GM19372 (cell line): ENCODE measurements at regions not wholly inside any gene's neighbourhood (a gene's known extent, or its start where the extent isn't known, plus 50 kb on each side); places are given as distances from the start of the nearest gene placed in this dataset.
A peak's percentile ranks its signal among the peaks of the same experiment; 100 is the strongest.

Experiments used
- ATAC-seq: cut with Tn5 transposase; IDR thresholded peaks from one replicate; pipeline ENCODE4 v1.9.1; 2021; ENCODE audit warnings: mild to moderate bottlenecking, low read depth, moderate library complexity; ENCODE audit not compliant: unreplicated experiment

DNA sequence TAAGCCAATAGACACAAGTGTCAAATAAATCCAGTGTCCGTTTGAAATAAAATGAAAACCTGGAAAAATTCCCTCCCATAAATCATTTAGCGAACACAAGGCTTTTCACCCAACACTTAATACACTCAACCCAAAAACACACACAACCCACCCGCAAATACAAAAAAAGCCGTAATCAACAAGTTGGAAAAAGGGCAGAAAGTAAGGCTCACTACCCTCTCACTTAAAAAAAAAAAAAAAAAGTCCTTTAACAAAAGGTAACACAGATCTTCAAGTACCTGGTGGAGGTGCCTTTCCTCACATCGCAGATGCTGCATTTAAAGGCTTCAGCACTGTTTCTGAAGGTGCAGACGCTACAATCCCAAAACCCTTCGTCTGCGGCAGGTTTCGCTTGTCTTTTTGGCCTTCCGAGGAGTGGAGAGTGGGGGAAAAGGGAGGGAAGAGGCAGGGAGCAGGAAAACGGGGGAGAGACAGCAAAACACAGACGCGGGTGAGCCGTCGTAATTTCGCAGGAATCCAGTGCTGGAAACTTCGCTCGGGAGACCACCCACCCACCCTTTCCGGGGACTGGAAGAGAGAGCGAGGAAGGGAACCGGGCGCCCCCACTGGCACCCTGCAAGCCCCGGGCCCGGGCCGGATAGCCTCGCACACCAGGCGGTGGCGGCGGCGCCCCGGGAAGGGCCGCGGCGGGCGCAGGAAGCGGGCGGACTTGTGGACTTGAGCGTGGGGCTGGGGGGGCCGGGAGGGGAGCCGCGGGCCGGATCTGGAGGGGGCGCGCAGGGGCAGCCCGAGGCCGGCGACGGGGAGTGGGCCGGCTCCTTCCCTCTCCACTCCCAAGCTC, 401.8 kb downstream of the SHQ1 start, which contains the start of gene RYBP:
Gene RYBP (minus strand): TSS at position 404 of the 841 bp plus-strand sequence.
- ATAC-seq: peak; percentile 16

GRCh38 chr3:72445827-72446217, 402.4 kb downstream of the SHQ1 start:
- no peak for ATAC-seq

DNA sequence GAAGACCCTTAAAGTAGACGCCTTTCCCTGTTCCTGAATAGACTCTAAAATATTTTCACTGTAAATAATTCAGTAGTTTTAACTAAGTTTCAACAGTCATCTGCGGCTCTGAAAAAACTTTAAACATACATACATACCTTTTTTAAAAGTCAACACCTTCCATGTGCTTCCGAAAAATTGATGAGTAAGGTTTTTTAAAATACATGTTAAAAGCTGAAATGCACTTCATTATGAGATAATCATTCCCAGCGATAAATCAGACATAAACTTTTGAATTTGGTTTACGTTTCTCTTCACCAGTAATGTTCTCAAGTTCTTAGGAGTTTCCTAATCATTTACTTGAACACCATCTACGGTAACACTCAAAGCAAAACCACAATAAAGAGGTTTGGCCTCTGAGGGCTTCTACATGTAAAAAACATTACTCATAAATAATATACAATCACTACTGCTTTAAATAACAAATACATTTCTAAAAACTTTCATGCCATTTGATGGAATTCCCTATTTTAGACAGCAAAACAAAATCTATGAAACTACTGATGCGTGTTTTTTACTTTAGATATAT, 403.5 kb downstream of the SHQ1 start:
- ATAC-seq: no peak

GRCh38 chr3:72442759-72443158, 405.5 kb downstream of the SHQ1 start:
- ATAC-seq: no peak

DNA sequence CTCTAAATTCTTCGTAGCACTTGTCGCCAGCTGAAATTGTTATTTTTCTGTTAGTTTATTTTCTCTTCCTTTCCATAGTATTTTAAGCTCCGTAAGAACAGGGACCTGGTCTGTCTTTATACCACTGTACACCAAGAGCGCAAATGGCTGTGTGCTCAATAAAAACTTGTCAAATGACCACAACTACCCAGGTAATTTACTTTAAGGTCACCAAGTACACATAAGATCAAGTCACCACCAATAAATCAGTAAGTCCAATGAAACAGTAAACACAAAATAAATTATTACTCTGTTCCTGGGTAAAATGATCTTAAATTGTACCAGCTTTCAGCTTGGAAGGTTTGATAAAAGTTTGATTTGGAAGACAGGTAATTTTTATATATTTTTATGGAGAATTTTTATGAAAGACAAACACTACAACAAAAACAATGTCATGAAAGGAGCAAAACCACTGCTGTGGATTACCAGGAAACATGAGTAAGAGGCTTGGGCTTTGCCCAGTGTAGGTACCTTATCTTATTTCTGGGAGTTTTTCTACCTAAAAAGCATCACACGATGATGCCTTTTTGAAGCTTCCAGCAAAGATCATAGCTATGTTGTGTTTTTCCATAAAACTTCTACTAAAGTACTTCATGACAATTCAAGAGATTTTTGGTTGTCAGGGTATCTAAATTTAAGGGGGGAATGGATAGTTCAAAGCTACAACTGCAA, 406.8 kb downstream of the SHQ1 start:
- ATAC-seq: no peak

DNA sequence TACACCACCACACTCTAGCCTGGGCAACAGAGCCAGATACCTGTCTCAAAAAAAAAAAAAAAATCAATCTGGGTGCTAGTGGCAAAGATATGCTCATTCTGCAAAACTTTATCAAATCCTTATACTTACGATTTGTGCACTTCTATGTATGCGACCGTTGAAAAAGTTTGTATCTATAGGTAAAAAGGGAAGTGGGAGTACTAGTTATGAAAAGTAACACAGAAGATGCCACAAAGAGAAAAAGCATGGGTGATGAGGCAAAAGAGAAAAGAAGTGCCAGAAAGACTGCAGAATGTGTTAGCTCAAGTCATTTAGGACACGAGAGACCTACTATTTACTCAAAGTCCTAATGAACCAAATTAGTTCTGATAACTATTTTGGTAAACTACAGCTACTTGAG, 407.8 kb downstream of the SHQ1 start:
- ATAC-seq: no peak

DNA sequence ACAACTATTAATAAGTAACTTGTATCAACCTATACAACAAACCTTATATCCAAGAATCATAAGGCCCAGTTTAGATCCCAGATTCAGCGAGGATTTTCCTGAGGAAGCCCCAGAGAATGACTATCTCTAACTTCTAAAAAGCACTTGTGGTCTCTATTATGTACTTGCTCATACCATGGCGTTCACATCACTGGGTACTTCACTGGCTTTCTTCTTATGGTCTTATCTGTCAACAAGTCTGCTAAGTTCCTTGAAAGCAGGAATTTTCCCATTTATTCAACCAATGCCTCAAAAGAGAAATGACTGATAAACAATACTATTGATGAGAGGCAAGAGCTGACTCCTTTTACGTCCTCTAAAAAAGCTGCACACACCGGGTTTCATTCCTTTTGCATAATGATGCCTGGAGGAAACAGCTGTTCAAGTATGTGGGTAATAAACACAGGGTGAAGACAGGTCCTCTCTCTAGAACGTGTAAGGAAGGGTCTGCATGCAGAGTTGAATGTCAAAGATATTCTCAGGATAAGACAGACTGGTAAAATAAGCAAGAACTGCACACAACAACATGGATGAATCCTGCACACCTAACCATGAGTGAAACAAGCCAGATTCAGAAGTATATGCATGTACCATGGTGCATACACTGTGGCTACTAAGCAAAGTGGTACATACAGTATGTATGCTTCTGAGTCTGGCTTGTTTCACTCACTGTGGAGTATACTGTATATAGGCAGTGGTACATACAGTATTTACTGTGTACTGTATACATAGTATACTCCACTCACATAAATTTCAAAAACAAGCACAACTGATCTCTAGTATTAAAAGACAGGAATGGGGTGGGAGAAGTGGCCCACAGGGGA, 408.7 kb downstream of the SHQ1 start:
- ATAC-seq: no peak

DNA sequence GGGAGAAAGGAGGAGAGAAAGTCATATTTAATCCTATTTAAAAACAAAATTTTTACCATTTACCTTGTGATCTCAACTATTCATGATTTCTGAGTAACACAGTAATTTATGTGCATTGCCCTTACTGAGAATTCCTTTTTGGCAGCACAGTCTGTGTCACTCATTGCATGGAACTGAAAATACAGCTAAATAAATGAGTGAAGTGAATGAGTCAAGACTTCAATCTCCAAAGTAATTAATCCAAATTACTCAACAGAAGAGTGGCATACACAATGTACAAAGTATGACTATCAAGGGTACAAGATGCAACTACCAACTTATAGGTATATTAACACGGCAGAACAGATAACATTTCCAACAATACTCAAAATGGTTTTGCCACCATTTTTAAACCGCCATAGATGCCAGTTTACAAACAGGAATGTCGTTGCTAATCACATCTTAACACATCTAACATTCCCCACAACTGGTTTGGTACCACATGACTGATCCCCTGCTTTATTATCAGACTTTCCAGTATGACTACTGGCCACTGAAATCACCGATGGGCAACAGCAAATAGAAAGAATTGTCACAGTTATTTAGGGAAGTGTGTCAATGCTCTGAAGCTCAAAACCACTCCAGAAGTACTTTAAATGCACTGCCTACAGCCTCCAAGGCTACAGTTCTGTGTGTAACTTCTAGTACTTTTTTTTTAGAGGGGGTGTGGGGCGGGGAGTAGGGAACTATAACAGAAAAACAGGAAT, 410.4 kb downstream of the SHQ1 start:
- no peak for ATAC-seq

DNA sequence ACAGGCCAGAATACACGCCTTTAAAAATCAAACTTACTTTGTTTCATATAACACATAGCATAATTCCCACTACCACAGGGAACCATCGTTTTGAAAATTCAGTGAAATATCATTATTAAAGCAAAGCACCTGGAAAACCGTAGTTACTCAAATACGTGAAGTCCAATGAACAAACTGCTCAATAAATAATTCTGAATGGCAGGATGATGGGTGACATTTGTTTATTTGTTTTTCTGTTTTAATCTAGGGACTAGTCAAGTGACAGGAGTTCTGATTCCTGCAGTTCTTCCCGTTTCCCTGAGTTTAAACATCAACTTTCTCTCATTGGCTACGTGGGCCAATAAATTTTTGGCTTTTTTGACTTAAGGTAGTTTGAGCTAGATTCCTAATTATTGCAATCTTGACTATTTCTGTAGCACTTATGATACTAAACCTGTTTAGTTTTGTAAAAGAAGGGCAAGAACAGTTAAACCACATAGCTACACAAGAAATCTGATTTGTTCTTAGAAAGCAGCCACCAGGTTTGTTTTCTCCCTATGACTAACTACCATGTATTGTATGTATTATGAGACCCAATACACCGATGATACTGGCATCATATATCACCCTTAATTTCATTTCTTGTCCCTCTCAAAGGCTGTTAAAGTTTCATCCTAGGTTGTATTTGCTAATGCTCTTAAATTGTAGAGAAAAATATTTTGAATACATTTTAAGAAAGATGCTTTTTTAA, 411.2 kb downstream of the SHQ1 start:
- no peak for ATAC-seq

- ATAC-seq: no peak
These were observed 413.9 kb downstream of the SHQ1 start for GRCh38 chr3:72434296-72434695.

DNA sequence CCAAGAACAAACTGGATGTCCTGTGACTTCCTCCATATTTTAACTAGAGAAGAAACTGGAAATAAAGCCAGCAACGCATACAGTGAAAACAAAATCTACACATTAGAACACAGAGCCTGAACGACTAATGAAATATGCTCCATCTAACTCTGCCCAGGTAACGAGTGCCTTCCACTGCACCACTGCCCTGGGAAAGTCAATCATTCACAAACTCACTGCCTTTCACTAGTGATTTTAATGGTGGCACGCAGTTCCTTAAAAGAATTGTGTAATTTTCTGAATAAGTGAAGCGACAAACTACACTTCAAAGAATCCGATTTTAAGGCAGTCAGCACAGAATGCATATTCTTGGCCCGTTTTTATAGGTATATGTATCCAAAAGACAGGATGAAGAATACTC, 416.0 kb downstream of the SHQ1 start:
- no peak for ATAC-seq

DNA sequence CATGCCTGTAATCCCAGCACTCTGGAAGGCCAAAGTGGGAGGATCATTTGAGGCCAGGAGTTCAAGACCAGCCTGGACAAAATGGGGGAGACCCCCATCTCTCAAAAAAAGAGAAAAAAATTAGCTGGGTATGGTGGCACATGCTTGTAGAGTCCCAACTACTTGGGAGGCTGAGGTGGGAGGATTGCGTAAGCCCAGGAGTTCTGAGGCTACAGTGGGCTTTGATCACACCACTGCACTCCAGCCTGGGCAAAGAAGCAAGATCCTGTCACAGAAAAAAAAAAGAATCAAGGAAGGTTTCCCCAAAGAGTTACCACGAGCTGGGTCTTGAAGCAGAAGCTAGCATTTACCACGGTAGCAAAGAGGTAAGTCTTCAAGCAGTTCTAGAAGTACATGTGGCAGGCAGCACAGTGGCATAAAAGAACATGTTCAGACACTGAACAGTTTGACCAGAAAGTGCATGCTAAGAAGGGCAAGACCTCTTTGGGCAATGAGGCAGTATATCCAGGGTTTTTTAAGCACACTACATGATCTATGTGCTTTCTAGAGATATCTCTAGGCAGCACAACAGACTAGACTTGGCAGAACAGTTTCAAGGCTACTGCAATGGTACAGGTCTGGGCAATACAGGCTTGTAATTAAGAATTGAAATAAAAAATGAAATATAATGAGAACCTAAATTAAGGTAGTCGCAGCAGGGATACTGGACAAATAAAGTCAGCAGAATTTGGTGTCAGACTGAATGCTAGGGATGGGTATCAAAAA, 418.5 kb downstream of the SHQ1 start:
- ATAC-seq: no peak

GRCh38 chr3:72428803-72429202, 419.4 kb downstream of the SHQ1 start:
- ATAC-seq: no peak

GRCh38 chr3:72427624-72428023, 420.6 kb downstream of the SHQ1 start:
- no peak for ATAC-seq

GRCh38 chr3:72426618-72427397, 421.4 kb downstream of the SHQ1 start:
- no peak for ATAC-seq

- no peak for ATAC-seq
These were observed 424.6 kb downstream of the SHQ1 start for GRCh38 chr3:72423643-72424042.

- no peak for ATAC-seq
These were observed 426.5 kb downstream of the SHQ1 start for GRCh38 chr3:72421786-72422185.

- ATAC-seq: no peak
These were observed 427.1 kb downstream of the SHQ1 start for GRCh38 chr3:72421126-72421525.
